ENCODE measurements at regions not wholly inside any gene's neighbourhood (a gene's known extent, or its start where the extent isn't known, plus 50 kb on each side); places are given as distances from the start of the nearest gene placed in this dataset.

DNA sequence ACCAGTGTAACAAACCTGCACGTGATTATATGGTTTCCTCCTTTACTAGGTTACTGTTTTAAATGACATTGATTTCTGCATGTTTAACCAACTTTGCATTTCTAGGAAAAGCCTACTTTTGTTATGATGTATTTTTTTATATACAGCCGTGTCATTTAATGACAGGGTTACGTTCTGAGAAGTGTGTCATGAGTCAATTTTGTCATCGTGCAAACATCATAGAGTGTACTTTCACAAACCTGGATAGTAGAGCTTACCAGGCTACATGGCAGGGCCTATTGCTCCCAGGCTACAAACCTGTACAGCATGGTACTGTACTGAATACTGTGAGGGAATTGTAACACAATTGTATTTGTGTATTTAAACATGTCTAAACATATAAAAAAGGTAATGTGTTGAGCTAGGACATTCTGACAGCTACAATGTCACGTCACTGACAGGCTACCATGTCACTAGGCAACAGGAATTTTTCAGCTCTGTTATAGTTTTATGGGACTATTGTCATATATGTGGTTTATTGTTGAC lies 205.3 kb downstream of the PRL start:
- TF ChIP-seq CEBPB (IDR thresholded peaks at IDR 0.05) (no peak), CREB1 (IDR thresholded peaks at IDR 0.05; ENCODE audit: low read depth) (no peak), USF1 (IDR thresholded peaks at IDR 0.05) (no peak), MAX (IDR thresholded peaks at IDR 0.05) (no peak), TCF12 (IDR thresholded peaks at IDR 0.05; ENCODE audit: low read depth) (no peak), YY1 (IDR thresholded peaks at IDR 0.05; ENCODE audit: low read depth) (no peak), NFIC (IDR thresholded peaks at IDR 0.05) (no peak), EGR1 (IDR thresholded peaks at IDR 0.05) (no peak), TEAD4 (IDR thresholded peaks at IDR 0.05) (no peak)
- TF ChIP-seq, protein P1, sequence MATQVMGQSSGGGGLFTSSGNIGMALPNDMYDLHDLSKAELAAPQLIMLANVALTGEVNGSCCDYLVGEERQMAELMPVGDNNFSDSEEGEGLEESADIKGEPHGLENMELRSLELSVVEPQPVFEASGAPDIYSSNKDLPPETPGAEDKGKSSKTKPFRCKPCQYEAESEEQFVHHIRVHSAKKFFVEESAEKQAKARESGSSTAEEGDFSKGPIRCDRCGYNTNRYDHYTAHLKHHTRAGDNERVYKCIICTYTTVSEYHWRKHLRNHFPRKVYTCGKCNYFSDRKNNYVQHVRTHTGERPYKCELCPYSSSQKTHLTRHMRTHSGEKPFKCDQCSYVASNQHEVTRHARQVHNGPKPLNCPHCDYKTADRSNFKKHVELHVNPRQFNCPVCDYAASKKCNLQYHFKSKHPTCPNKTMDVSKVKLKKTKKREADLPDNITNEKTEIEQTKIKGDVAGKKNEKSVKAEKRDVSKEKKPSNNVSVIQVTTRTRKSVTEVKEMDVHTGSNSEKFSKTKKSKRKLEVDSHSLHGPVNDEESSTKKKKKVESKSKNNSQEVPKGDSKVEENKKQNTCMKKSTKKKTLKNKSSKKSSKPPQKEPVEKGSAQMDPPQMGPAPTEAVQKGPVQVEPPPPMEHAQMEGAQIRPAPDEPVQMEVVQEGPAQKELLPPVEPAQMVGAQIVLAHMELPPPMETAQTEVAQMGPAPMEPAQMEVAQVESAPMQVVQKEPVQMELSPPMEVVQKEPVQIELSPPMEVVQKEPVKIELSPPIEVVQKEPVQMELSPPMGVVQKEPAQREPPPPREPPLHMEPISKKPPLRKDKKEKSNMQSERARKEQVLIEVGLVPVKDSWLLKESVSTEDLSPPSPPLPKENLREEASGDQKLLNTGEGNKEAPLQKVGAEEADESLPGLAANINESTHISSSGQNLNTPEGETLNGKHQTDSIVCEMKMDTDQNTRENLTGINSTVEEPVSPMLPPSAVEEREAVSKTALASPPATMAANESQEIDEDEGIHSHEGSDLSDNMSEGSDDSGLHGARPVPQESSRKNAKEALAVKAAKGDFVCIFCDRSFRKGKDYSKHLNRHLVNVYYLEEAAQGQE (IDR thresholded peaks at IDR 0.05; ENCODE audit: low read depth) = no peak

DNA sequence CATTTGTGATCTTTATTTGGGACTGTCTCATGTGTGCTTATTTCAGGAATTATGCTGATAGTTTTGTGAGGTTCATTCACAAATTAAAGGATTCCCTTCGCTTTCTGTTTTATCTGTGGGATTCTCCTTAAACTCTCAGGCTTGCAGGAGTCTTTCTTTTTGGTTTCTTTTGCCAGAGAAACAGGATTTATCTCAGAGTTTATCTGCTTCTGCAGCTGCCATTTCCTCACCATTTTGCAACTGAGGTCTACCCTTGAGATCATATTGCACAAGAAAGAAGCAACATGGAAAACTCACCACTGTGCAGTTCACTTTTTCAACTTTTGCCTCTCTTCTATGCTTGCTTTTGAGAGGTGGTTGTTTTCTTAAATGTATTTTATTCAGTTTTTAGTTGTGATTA lies 201.0 kb downstream of the PRL start:
- TF ChIP-seq MAX (IDR thresholded peaks at IDR 0.05) = no peak
- TF ChIP-seq EGR1 (IDR thresholded peaks at IDR 0.05) = no peak
- no peak for TF ChIP-seq TAF1 (IDR thresholded peaks at IDR 0.05; ENCODE audit: low read depth)
- no peak for TF ChIP-seq RAD21 (IDR thresholded peaks at IDR 0.05; ENCODE audit: low read depth)
- no peak for TF ChIP-seq FOXM1 (IDR thresholded peaks at IDR 0.05; ENCODE audit: borderline replicate concordance, low read depth)
- no peak for TF ChIP-seq NFIC (IDR thresholded peaks at IDR 0.05)
- no peak for TF ChIP-seq USF1 (IDR thresholded peaks at IDR 0.05)

- TF ChIP-seq, protein P1 (IDR thresholded peaks at IDR 0.05; ENCODE audit: low read depth) = no peak
- no peak for TF ChIP-seq USF1 (IDR thresholded peaks at IDR 0.05)
- TF ChIP-seq TAF1 (IDR thresholded peaks at IDR 0.05; ENCODE audit: low read depth) = no peak
- TF ChIP-seq ZBTB7A (IDR thresholded peaks at IDR 0.05; ENCODE audit: low read depth) = no peak
- TF ChIP-seq EP300 (IDR thresholded peaks at IDR 0.05; ENCODE audit: borderline replicate concordance) = no peak
- no peak for TF ChIP-seq CEBPB (IDR thresholded peaks at IDR 0.05)
- no peak for TF ChIP-seq YY1 (IDR thresholded peaks at IDR 0.05; ENCODE audit: low read depth)
- TF ChIP-seq RAD21 (IDR thresholded peaks at IDR 0.05; ENCODE audit: low read depth) = no peak
- TF ChIP-seq MAX (IDR thresholded peaks at IDR 0.05) = no peak
These were observed 198.2 kb downstream of the PRL start for GRCh38 chr6:22098601-22099031.

GRCh38 chr6:22099231-22099630 lies 197.6 kb downstream of the PRL start:
- TF ChIP-seq TAF1 (IDR thresholded peaks at IDR 0.05; ENCODE audit: low read depth) (no peak), FOXM1 (IDR thresholded peaks at IDR 0.05; ENCODE audit: borderline replicate concordance, low read depth) (no peak), EGR1 (IDR thresholded peaks at IDR 0.05) (no peak), TEAD4 (IDR thresholded peaks at IDR 0.05) (no peak), USF1 (IDR thresholded peaks at IDR 0.05) (no peak), CREB1 (IDR thresholded peaks at IDR 0.05; ENCODE audit: low read depth) (no peak), YY1 (IDR thresholded peaks at IDR 0.05; ENCODE audit: low read depth) (no peak), RAD21 (IDR thresholded peaks at IDR 0.05; ENCODE audit: low read depth) (no peak), TCF12 (IDR thresholded peaks at IDR 0.05; ENCODE audit: low read depth) (no peak), MAX (IDR thresholded peaks at IDR 0.05) (no peak)
- TF ChIP-seq, protein P1 (IDR thresholded peaks at IDR 0.05; ENCODE audit: low read depth) = no peak
